ENCODE measurements at regions not wholly inside any gene's neighbourhood (a gene's known extent, or its start where the extent isn't known, plus 50 kb on each side); places are given as distances from the start of the nearest gene placed in this dataset.

GRCh38 chr10:24777196-24777595 is 53.5 kb upstream of the ARHGAP21 start:
- no peak overlapping the region for H3K4me3 ChIP-seq
- peak in 1 of 2 donors; percentile 42 for ATAC-seq (ENCODE audit: low FRiP score in 2 of 2)
- 90 to 97% methylated on average over 3 of the region's 3 CpGs for WGBS, 2 donors

GRCh38 chr10:24773939-24774589 is 50.4 kb upstream of the ARHGAP21 start:
- ATAC-seq (ENCODE audit: low FRiP score in 2 of 2), result no peak
- no peaks in the 10 kb centered on the region for H3K9me3 ChIP-seq
- H3K27ac ChIP-seq, result no peak overlapping the region
- H3K4me3 ChIP-seq, result no peak overlapping the region
- no peak for TF ChIP-seq CTCF (IDR thresholded peaks at IDR 0.05)
- no peak for TF ChIP-seq EP300 (IDR thresholded peaks at IDR 0.05)
- TF ChIP-seq POLR2A (IDR thresholded peaks at IDR 0.05), result no peak
- TF ChIP-seq POLR2AphosphoS5 (IDR thresholded peaks at IDR 0.05), result no peak
- H3K27me3 ChIP-seq, result no peaks in the 10 kb centered on the region
- DNase-seq, result no peak
- H3K4me1 ChIP-seq, result no peaks in the 10 kb centered on the region
- WGBS, 2 donors, result 93 to 97% methylated on average over 3 of the region's 3 CpGs
- no peaks in the 10 kb centered on the region for H3K36me3 ChIP-seq

More at GRCh38 chr10:24777196-24777595, 53.5 kb upstream of the ARHGAP21 start:
- H3K4me1 ChIP-seq, result no peaks in the 10 kb centered on the region
- H3K36me3 ChIP-seq, result no peaks in the 10 kb centered on the region
- no peaks in the 10 kb centered on the region for H3K9me3 ChIP-seq
- H3K27ac ChIP-seq, result no peak overlapping the region
- no peaks in the 10 kb centered on the region for H3K27me3 ChIP-seq
- no peak for TF ChIP-seq POLR2AphosphoS5 (IDR thresholded peaks at IDR 0.05)
- no peak for TF ChIP-seq CTCF (IDR thresholded peaks at IDR 0.05)
- no peak for TF ChIP-seq EP300 (IDR thresholded peaks at IDR 0.05)
- no peak for TF ChIP-seq POLR2A (IDR thresholded peaks at IDR 0.05)
- no peak for DNase-seq
